ENCODE measurements at regions not wholly inside any gene's neighbourhood (a gene's known extent, or its start where the extent isn't known, plus 50 kb on each side); places are given as distances from the start of the nearest gene placed in this dataset.

GRCh38 chr5:73280821-73281746 lies 108.1 kb downstream of the TMEM174 start:
- TF ChIP-seq CTCF (optimal IDR thresholded peaks at IDR 0.05 in 1 of 3, IDR thresholded peaks at IDR 0.05 in 1 of 3, conservative IDR thresholded peaks at IDR 0.05 in 1 of 3; ENCODE audit: extremely low read depth in 1 of 3, insufficient read depth in 2 of 3, low read length in 3 of 3) (no peak), EZH2 (IDR thresholded peaks at IDR 0.05; ENCODE audit: low read length) (no peak)
